Kidney epithelial cell (primary cell): ENCODE measurements at regions not wholly inside any gene's neighbourhood (a gene's known extent, or its start where the extent isn't known, plus 50 kb on each side); places are given as distances from the start of the nearest gene placed in this dataset.
A peak's percentile ranks its signal among the peaks of the same experiment; 100 is the strongest.

Experiments used
- DNase-seq: peaks from one replicate; pipeline ENCODE4 v3.0.0-alpha.2; 2010; ENCODE audit warnings: low read depth
- H3K27me3 ChIP-seq: 2 replicates; pipeline ENCODE4 v1.6.0; 2011; ENCODE audit warnings: low read length; ENCODE audit not compliant: control insufficient read depth, insufficient read depth
- H3K36me3 ChIP-seq: 2 replicates; pipeline ENCODE4 v1.5.1; 2011; ENCODE audit warnings: low read length; ENCODE audit not compliant: control insufficient read depth, insufficient read depth
- H3K4me3 ChIP-seq: 2 replicates; pipeline ENCODE4 v1.5.1; 2011; ENCODE audit warnings: low read depth, mild to moderate bottlenecking, control low read depth, low read length
- CTCF ChIP-seq: IDR thresholded peaks from 2 replicates; pipeline ENCODE4 v1.5.1; 2011; ENCODE audit warnings: mild to moderate bottlenecking, moderate library complexity, low read length, control low read depth, inconsistent platforms; ENCODE audit not compliant: insufficient read depth, poor library complexity, severe bottlenecking

- peak overlapping the region; percentile 48 for H3K4me3 ChIP-seq
- TF ChIP-seq CTCF: no peak
- H3K36me3 ChIP-seq: no peaks in the 10 kb centered on the region
- no peak for DNase-seq
- H3K27me3 ChIP-seq: no peaks in the 10 kb centered on the region
These were observed 2185.1 kb upstream of the TENM3 start for GRCh38 chr4:180057891-180058671.

- H3K27me3 ChIP-seq: no peaks in the 10 kb centered on the region
- no peak for TF ChIP-seq CTCF
- DNase-seq: no peak
- H3K36me3 ChIP-seq: no peaks in the 10 kb centered on the region
- peak overlapping the region; percentile 48 for H3K4me3 ChIP-seq
These were observed 2184.4 kb upstream of the TENM3 start for GRCh38 chr4:180058691-180059215.

GRCh38 chr4:180059216-180059881 is 2183.9 kb upstream of the TENM3 start:
- Histone ChIP-seq H3K4me3 (peak overlapping the region; percentile 48), H3K36me3 (no peaks in the 10 kb centered on the region), H3K27me3 (no peaks in the 10 kb centered on the region)
- DNase-seq: no peak
- no peak for TF ChIP-seq CTCF

- no peak for DNase-seq
- Histone ChIP-seq H3K27me3 (no peaks in the 10 kb centered on the region), H3K4me3 (peak overlapping the region; percentile 48), H3K36me3 (no peaks in the 10 kb centered on the region)
- TF ChIP-seq CTCF: peak; percentile 44
These were observed 2182.9 kb upstream of the TENM3 start for GRCh38 chr4:180060159-180060889.

GRCh38 chr4:180081072-180081471 is 2162.1 kb upstream of the TENM3 start:
- TF ChIP-seq CTCF: no peak
- DNase-seq: no peak
- H3K36me3 ChIP-seq: no peaks in the 10 kb centered on the region
- H3K4me3 ChIP-seq: no peak overlapping the region
- no peaks in the 10 kb centered on the region for H3K27me3 ChIP-seq
